DMS153 (cell line): ENCODE measurements at regions not wholly inside any gene's neighbourhood (a gene's known extent, or its start where the extent isn't known, plus 50 kb on each side); places are given as distances from the start of the nearest gene placed in this dataset.
"Not testable (repeated sequence)": the region's sequence is repeated elsewhere in the genome, so short reads cannot be mapped to it uniquely, and the experiment has no call there.

Experiments used
- DNase-seq: peaks from one replicate; lab custom pipeline; 2025; lab: John Stamatoyannopoulos, UW

GRCh38 chr6:169927711-169928110, 176.3 kb downstream of the ERMARD start:
- DNase-seq: no peak

DNA sequence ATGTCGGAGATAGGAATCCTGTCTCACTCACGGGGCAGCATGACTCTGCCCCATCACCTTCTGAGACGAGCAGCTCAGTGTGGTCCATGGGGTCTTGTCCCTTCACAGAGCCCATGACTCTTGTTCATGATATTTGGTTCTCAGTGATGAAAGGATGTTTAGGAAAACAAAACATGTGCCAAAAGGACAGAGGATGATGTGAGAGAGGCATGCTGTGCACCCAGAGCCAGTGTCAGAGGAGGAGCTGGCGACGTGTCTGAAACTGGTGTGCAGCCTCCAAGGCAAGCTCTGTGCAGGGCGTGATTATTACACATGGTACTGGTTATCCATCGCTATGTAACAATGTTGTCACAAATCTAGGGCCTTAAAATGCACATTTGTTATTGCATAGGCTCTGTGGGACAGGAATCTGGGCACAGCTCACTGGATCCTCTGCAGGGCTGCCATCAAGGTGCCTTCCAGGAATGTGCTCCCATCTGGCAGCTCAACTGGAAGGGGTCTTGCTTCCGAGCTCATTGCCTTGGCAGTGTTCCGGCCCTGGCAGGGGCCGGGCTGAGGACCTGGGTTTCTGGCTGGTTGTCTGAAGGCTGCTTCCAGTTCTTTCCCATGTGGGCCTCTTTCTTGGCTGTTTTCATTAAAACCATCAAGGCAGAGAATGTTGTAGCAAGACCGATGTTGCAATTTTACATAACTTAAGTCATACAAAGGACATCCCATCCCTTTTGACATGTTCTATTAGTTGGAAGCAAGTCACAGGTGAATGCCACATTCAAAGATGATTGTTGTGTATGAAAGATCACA, 175.4 kb downstream of the ERMARD start:
- DNase-seq: no peak

- no peak for DNase-seq
Measured at GRCh38 chr6:169923468-169924464, 172.3 kb downstream of the ERMARD start.

DNA sequence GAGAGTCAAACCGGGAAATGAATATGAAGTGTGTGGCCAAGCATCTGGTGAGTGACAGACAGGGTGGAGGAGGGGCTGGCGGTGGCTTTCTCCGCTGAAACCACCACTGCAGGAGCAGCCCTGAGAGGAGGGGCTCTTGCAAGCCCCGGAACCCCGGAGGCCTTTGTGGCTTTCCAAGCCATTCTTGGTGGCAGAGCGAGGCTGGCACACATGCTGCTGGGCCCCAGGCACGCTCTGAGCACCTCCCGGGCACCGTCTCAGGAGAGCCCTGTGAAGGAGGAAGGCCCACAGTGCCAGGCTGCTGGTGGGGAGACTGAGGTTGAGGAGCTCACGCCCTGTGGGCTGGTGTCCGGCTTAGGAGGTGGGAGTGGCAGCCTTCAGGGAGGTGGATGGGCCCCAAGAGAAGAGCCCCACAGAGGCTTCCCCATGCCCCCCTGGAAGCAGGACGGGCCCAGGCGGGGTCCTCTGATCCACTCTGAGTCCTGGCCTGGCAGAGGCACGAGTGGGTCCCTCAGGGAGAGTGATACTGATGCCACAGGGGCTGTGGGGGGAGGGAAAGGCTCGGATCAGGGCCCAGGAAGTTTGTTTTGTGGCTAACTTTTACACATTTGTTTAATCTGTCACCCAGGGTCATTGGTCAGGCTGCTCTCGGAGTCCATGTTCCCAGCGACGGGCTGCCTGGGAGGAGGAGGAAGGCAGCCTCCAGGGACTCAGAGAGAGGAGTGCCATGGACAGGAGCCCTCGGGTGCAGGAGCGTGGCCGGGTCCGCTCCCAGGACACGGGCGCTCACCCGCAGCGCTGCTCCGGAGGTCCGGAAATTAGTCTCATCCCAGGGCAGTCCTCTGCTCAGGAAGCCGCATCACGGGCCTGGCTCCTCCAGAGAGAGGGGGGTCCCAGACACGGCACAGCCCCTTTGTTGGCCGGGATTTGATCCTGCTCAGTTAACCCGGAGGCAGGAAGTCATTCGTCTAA, 170.7 kb downstream of the ERMARD start:
- DNase-seq: no peak

DNA sequence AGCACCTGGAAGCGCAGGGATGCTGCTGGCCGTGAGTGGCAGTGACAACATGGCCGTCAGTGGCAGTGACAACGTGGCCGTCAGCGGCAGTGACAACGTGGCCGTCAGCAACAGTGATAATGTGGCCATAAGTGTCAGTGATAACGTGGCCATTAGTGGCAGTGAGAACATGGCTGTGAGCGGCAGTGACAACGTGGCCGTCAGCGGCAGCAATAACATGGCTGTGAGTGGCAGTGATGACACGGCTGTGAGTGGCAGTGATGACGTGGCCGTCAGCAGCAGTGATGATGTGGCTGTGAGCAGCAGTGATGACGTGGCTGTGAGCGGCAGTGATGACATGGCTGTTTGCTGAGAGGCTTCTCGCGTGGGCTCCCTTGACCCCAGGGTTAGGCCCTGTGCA, 169.8 kb downstream of the ERMARD start:
- no peak for DNase-seq

GRCh38 chr6:169920359-169921020, 169.1 kb downstream of the ERMARD start:
- DNase-seq: no peak

GRCh38 chr6:169918954-169919549, 167.6 kb downstream of the ERMARD start:
- DNase-seq: no peak

- DNase-seq: no peak
Measured at GRCh38 chr6:169918239-169918953, 167.0 kb downstream of the ERMARD start.

- DNase-seq: no peak
Measured at GRCh38 chr6:169917153-169917552, 165.7 kb downstream of the ERMARD start.

DNA sequence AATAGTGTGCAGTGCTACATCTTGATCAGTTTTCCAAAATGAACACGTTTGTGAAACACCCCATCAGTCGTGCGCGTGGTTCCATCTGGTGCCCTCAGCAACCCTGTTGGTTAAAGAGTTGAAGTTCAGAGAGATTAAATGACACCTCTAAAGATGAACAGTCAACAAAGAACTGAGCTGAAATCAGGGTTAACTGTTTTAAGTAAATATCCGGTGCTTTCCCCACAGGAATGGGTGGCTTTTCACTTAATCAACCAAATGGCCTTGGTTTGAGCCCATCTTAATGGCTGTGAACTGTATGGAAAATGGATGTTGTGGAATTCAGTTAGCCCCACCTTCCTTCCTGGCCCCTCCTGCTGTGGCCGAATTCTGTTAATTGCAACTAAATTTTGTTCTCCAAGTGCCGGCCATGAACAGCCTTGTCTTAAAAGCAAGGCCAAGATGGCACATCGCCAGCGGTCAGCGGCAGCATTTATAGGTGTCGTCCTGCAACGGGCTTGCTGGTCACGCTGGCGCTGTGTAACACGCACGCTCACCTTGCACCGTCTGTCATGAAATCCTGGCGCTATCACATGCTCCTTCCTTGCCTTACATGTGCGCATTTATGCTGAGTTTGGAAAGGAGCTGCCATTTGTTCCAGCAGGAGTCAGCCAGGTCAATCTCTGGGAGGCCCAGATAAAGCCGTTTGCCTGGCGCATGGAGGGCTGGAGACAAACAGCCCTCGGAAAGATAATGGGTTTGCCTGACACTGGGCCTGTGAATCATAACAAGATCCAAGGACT, 164.5 kb downstream of the ERMARD start:
- no peak for DNase-seq

DNA sequence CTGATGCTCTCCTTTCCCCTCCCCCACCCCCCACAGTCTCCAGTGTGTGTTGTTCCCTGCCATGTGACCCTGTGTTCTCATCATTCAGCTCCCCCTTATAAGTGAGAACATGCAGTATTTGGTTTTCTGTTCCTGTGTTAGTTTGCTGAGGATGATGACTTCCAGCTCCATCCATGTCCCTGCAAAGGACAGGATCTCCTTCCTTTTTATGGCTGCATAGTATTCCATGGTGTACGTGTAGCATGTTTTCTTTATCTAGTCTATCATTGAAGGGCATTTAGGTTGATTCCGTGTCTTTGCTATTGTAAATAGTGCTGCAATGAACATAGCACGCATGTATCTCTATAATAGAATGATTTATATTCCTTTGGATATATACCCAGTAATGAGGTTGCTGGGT, 162.3 kb downstream of the ERMARD start:
- not testable (repeated sequence) for DNase-seq

DNA sequence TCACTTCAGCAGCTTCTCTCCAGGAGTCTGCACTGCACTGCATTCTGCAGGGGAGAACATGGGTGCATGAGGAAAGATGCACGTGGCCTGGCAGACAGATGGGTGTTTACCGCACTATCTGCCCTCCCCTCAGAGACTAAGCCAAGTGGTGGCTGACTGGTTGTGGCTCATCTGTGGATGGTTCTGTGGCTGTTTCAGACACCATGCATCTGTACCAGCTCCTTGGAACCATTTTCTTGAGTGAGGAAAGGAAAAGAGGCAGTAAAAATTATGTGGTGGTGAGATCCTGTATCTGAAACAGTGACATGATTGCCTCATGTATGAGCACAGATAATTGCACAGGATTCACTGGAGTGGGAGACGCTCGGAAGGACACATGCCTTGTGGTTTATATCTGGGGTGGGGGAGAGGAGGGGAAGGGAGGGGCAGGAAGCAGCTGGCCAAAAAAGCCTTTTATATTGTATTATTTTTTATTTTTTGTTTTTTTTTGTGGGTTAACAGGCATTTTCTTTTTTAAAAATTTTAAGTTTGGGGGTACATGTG, 161.7 kb downstream of the ERMARD start:
- DNase-seq: no peak

DNA sequence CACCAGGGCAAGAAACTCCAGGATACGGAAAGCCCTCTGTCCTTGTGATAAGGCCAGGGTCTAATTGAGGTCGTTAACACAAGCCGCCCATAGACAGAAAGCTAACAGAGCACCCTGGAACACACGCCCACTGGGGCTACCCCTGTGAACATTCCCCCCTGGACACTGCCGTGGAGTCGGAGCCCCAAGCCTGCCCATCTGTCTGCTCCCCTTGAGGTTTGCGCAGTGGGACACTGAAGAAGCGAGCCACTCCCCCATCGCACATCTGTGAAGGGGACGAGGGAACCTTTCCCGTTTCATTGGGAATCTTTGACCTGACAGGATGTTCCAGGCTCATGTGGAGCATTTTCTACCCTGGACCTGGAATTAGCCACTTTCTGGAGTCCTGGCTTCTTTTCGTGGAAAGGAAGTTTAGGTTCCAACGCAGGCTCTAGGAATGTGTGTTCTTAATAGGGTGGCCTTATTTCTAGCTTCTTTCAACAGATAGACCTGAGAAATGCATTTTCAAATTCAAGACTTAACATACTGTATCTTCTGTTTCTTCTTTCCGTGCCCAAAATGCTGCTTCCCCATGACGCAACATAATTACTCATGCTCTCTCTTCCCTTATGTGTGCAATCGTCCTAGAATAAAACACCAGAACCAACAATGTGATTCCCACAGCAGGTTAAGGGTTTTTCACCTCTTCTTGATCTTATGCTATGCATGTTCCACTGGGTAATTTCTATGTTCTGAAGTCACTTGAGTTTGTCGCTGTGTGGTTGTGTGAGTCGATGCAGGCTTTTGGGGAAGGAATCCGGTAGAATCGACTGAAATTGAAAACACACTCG, 161.1 kb downstream of the ERMARD start:
- no peak for DNase-seq

GRCh38 chr6:169911264-169912263, 160.1 kb downstream of the ERMARD start:
- no peak for DNase-seq

- no peak for DNase-seq
Measured at GRCh38 chr6:169909113-169909512, 157.7 kb downstream of the ERMARD start.

GRCh38 chr6:169908403-169908933, 157.0 kb downstream of the ERMARD start:
- DNase-seq: no peak
